Hematopoietic multipotent progenitor cell (in vitro differentiated cells): ENCODE measurements at regions not wholly inside any gene's neighbourhood (a gene's known extent, or its start where the extent isn't known, plus 50 kb on each side); places are given as distances from the start of the nearest gene placed in this dataset.
"Not testable (repeated sequence)": the region's sequence is repeated elsewhere in the genome, so short reads cannot be mapped to it uniquely, and the experiment has no call there.

Source experiments
- DNase-seq, 3 donors: peaks; one replicate each; pipeline ENCODE4 v3.0.0-alpha.2; 2011 to 2015; ENCODE audit warnings: low read depth in 2 of 3, low spot score in 2 of 3

GRCh38 chr12:86735072-86735471 lies 478.9 kb upstream of the MGAT4C start:
- no peak for DNase-seq

- no peak for DNase-seq
These were observed 474.0 kb upstream of the MGAT4C start for GRCh38 chr12:86730233-86730632.

DNA sequence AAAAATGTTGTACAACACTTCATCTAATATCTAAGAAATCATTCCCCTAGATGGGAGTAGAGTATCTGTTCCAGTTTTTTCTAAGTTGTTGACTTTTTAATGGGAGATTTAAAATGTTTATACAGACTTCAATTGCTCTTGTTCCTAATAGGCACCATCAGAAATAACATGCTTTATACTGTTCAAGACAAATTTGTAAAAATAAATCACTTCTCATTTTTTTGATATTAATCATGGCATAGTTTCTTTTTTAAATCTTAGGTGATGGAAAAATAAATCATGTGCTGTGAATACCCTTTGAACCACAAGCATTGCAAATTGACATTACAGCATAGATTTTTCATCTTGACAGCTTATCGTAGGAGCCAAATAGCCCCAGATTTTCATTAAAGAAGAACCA lies 473.5 kb upstream of the MGAT4C start:
- no peak for DNase-seq

GRCh38 chr12:86727160-86727559 lies 471.0 kb upstream of the MGAT4C start:
- DNase-seq: no peak

- DNase-seq: no peak
These were observed 468.5 kb upstream of the MGAT4C start for GRCh38 chr12:86724716-86725115.

GRCh38 chr12:86723326-86723725 lies 467.1 kb upstream of the MGAT4C start:
- DNase-seq: no peak

DNA sequence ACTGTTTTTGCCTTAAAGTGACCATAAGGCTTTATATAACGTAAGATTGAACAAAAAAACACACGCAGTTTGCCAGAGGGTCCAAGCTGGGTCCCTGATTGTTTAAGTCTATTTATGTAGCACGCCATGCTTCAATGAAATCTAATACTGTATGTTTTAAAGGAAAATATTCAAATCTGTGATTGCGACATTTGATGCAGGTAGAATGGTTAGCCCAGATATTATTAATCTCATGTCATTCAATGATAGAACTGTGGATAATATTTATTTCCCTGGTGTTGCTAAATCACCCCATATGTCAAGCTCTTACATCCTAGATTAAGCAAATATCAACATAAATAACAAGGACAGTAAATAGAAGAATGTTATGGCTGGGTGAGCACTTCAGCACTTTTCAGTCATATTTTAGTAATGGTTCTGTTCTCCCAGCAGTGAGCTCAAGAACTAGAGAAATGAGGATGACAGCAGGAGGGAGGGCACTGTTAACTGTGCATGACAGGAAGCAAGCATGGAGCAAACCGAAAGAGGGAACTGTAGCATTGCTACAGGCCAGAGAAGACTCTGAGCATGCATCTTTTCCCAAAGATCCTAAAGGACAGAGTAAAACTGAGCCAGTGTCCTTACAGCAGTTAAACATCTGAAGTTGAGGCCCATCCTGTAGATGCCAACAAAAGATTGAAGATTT lies 465.7 kb upstream of the MGAT4C start:
- no peak for DNase-seq

- no peak for DNase-seq
These were observed 463.2 kb upstream of the MGAT4C start for GRCh38 chr12:86719381-86719780.

DNA sequence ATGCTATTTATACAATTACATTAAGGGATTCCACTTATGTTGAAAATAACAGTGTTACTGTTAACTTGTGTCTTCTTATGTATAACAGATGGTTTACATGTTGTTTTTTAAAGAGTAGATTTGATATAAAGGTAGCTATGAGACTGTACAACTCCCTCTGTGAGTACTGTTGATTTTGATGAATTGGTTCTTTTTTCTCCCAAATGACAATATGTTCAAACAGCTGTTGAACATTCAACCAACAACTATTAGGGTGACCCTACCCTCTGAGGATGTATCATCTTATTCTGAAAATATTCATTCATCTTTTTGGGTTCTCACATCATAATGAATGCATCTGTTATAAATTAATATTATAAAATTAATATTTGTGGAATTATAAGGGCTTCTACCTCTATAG lies 456.9 kb upstream of the MGAT4C start:
- no peak for DNase-seq

DNA sequence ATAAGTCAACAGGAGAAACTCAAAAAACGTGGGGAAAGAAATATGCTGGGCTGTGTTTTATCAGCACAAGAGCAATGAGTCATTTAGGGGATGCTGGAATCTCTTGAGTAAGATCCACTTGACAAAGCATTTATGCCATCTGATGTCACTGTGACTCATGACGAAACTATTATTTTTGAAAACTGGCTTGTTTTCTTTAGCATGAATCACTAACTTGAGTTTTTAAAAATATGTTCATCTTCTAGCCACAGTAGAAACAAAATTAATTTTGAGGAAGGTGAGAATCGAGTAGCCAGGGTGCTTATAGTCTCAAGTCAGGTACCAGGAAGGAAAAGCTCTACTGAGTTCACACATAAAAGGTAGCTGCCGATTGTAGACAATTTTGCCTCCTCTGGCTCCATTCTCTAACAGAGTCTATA lies 456.2 kb upstream of the MGAT4C start:
- DNase-seq: no peak

GRCh38 chr12:86711731-86712130 lies 455.5 kb upstream of the MGAT4C start:
- DNase-seq: no peak

- DNase-seq: no peak
These were observed 453.9 kb upstream of the MGAT4C start for GRCh38 chr12:86710109-86710508.

DNA sequence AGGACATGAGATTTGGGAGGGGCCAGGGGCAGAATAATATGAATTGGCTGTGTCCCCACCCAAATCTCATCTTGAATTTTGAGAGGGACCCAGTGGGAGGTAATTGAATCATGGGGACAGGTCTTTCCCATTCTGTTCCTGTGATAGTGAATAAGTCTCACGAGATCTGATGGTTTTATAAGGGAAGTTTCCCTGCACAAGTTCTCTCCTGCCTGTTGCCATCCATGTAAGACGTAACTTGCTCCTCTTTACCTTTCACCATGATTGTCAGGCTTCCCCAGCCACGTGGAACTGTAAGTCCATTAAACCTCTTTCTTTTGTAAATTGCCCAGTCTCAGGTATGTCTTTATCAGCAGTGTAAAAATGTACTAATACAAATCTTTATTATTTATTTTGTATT lies 452.8 kb upstream of the MGAT4C start:
- not testable (repeated sequence) for DNase-seq

DNA sequence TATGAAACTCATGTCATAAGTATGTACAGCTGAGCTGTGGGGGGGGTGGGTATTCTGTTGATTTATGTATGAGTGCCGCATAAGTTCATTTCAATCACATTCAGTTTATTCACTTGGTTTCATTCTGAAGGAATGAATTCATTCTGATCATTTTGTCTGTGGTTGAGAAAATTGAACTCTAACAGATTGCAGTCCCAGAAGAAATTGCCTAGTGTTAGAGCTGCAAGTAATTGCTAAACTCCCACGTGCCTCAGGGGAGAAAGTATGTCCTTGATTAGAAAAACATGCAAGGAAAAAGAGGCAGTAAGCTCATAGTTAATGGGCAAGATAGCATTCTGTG lies 442.4 kb upstream of the MGAT4C start:
- no peak for DNase-seq

- no peak for DNase-seq
These were observed 441.9 kb upstream of the MGAT4C start for GRCh38 chr12:86697916-86698640.

DNA sequence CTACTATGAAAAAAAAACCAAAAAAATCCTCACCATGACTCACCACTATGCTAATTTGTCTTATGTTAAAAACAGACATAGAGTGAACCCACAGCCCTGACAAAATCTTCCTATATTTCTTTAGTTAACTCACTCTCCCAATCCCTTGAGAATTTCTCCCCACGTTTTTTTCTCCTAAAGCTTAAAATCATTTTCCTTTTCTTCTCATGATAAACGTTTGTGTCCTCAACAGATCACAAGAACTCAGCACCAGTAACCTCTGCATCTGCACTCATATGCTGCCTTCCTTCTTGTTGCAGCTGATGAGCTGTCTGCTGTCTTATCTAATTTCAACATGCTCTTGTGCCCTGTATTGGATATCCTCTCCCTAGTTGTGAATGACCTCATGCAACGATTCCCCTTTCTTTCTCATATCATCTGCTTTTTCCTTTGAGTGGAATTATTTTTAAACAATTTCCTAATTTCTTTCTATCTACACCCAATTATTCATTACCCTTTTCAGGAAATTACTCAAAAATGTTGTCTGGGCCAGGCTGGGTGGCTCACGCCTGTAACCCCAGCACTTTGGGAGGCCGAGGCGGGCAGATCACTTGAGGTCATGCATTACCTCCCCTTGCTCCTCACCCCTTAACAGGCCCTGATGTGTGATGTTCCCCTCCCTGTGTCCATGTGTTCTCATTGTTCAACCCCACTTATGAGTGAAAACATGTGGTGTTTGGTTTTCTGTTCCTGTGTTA lies 427.5 kb upstream of the MGAT4C start:
- DNase-seq: no peak

- no peak for DNase-seq
These were observed 424.9 kb upstream of the MGAT4C start for GRCh38 chr12:86681060-86681459.

DNA sequence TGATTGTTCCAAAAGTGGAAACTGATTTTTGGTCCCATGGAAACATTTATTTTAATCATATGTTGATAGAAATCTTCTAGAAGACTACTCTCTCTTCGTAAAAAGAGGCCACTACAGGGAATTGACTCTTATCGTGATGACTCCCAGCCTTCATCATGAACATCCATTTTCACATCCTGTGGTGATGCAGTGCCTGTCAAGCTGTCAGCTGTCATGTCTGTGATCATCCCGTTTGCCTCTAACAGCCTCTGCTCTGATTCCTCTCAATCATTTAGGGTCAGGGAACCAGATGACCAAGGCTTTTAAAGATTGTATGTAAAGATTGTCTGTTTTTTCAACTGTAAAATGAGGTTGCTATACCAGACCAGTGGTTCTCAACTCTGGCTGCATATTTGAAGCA lies 419.0 kb upstream of the MGAT4C start:
- no peak for DNase-seq

DNA sequence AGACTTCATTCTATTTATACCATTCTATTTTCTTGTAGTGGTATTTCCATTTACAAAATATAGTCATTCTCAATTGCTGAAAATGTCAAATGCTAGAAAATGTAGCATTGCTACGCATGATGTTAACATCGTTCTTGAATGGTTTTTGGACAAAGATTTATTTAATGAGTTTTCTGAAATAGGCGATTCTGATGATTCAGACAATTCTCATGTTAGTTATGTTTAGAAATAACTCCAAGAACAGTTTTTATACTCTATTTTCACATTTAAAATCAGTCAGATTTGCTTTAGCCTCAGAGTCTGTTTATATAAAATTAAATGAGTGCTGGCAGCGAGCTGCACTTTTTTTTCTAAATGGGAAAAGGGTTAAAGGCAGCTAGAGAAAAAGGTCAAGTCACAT lies 414.8 kb upstream of the MGAT4C start:
- no peak for DNase-seq

- DNase-seq: no peak
These were observed 412.8 kb upstream of the MGAT4C start for GRCh38 chr12:86669010-86669409.

GRCh38 chr12:86666316-86666715 lies 410.1 kb upstream of the MGAT4C start:
- no peak for DNase-seq

DNA sequence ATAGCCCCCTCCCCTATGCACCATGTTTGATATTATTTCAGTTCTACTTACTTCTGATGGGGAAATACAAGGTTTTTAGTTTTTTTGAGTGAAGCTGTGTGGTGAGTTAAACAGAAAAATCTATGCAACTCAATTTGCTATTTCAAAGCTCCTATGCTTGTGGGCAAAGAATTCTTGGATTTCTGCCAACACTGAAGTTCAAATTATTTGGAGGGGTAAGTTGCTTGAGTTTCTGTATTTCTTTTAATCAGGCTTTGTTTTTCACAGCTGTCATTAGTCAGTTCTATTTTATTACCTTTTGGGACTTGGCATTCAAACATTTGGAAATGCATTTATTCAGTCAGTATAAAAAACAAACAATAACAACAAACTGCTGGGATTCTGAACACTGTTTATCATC lies 407.5 kb upstream of the MGAT4C start:
- no peak for DNase-seq
